ENCODE measurements at regions not wholly inside any gene's neighbourhood (a gene's known extent, or its start where the extent isn't known, plus 50 kb on each side); places are given as distances from the start of the nearest gene placed in this dataset.

DNA sequence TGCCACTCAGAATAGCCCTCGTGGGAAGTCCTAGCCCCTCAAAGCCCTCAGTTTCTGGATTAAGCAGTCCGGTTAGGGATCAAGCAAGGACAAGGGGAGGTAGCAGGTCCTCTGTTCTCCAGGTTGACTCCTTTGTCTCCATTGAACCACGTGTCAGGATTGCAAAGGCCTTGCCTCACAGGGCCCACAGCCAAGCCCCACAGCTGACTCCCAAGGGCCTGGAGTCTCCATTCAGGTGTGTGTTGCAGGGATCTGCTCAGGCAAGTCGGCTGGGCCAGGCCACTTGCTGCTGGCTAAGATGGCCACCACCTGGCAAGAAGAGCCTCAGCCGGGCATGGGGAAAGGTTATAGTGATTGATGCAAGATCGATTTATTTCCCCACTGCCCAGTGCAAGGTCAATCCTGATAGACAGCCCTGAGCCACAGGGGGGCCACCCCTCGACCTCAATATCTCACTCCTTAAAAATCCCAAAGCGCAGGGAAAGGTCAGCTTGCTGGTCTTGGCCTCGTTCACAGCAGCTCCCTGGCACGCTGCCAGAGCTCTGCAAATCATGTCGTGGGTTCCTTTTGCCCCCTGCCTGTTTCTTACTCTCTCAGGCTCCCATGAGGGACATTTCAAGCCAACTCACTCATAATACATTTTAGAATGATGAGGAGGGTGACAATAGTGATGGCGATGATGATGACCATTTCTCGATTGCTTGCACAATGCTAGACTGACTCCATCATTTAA, 75.9 kb downstream of the EDN3 start:
- no peak for DNase-seq

- DNase-seq: no peak
Observed at GRCh38 chr20:59376998-59377397, 76.6 kb downstream of the EDN3 start.

DNA sequence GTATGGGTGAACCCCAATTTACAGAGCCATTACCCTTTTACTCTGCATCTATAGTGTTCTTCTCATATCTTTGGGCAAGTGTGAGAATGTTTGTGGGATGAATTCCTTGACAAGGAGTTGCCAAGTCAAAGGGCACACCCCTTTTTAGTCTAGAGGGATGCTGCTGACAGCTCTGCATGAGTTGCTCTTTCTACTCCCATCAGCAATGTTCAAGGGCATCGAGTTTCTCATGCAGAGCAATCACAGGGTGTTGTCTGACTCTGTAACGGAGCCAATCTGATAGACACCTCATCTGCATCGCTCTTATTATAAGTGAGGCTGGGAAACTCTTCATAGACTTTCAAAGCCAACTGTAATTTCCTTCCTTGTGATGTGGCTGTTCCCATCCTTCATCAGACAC, 77.4 kb downstream of the EDN3 start:
- DNase-seq: no peak

GRCh38 chr20:59378396-59378795, 78.0 kb downstream of the EDN3 start:
- no peak for DNase-seq

GRCh38 chr20:59378966-59379365, 78.6 kb downstream of the EDN3 start:
- no peak for DNase-seq

- no peak for DNase-seq
Observed at GRCh38 chr20:59381689-59382088, 81.3 kb downstream of the EDN3 start.

DNA sequence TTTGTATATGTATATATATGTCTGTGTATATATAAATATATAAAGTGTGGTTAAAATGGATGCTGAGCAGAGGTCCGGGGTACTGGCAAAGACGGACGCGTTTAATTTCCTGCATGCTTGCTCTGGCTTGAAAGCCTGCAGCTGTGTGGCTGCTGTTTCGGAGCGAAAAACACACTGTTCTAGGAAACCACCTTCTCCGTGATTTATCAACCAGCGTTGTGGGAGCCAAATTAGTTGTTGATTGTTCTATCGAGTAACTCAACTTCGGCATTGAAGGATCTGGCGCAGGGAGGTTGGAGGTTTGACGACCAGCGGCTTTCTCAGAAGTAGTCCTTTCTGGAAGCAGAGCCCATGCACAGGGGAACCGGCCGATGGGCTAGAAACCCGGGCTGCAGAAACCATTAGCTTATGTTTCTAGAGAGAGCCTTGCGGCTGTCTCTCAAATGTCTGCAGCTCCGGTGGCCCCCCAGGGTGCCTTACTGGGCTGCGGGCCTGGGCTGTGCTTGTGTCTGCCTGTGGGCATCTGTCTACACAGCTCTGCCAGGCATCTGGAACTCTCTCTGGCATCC, 81.8 kb downstream of the EDN3 start:
- no peak for DNase-seq

- no peak for DNase-seq
Observed at GRCh38 chr20:59382907-59383306, 82.5 kb downstream of the EDN3 start.

GRCh38 chr20:59385038-59385437, 84.6 kb downstream of the EDN3 start:
- DNase-seq: no peak

GRCh38 chr20:59385480-59385879, 85.1 kb downstream of the EDN3 start:
- DNase-seq: no peak

- no peak for DNase-seq
Observed at GRCh38 chr20:59386809-59387208, 86.4 kb downstream of the EDN3 start.

DNA sequence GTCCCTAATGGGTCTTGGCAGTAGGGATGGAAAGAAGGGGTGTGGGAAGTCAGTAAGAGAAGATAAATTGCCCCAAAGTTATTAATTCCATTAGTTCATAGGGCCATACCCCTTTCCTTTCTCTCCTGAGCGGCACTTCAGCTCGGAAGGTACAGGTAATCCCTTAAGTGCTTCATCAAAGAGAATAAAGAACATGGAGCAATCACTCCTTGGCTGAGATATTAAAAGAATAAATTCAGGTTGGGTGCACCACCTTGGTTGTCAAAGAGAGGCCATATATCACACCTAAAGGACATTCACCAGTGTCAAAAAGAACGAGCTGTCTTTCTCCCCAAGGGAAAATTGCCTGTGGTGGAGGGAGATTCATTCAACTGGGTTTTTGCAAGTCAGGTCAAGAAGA, 87.5 kb downstream of the EDN3 start:
- DNase-seq: no peak

DNA sequence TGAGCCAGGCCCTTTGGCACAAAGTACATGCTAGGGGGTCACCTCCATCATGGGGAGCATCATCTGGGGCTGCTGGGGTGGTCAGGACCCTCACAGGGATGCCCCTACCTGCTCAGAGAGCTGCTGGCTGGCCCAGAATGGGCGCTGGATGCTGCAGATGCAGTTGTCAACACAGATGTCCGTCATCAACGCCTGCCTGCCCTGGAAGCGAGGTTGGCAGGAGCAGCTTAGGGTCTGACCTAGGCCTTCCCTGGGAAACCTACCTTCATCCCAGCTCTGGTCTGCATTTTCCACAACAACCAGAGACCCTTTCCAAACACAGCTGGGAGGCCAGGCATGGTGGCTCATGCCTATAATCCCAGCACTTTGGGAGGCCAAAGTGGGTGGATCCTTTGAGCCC, 88.0 kb downstream of the EDN3 start:
- DNase-seq: no peak

GRCh38 chr20:59390437-59390836, 90.0 kb downstream of the EDN3 start:
- DNase-seq: no peak

- no peak for DNase-seq
Observed at GRCh38 chr20:59391975-59392374, 91.6 kb downstream of the EDN3 start.

DNA sequence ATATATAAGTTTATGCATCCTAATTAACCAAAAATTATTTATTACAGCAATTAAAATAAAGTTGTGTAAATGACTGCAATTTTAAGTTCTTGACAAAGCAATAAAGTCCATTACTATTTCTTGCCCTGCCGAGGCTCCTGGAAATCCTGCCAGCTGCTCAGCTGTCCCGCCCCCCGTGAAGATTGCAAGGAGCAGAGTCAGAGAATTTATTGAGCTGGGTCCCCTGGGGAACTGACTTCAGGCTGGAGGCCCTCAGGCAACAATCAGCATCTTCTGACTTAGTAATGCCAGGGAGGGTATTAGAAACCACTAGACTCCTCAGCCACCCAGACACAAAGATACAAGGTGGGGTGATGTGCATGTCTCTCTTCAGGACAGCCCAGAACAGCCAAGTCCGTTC, 92.3 kb downstream of the EDN3 start:
- DNase-seq: no peak

DNA sequence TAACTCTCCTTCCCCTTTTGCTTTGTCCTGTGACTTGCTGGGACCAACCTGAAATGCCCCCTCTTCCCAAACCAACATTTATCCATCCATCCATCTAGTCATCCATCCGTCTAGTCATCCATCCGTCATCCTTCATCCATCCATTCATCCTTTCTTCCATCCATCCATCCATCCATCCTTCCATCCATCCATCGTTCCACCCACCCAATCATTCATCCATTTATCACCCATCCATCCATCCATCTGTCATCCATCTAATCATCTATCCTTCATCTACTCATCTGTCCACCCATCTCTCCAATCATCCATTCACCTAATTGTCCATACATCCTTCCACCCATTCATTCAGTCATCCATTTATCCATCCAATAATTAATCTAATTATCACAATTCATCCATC, 92.7 kb downstream of the EDN3 start:
- no peak for DNase-seq

- no peak for DNase-seq
Observed at GRCh38 chr20:59395729-59396128, 95.3 kb downstream of the EDN3 start.

- DNase-seq: no peak
Observed at GRCh38 chr20:59398537-59399205, 98.3 kb downstream of the EDN3 start.

DNA sequence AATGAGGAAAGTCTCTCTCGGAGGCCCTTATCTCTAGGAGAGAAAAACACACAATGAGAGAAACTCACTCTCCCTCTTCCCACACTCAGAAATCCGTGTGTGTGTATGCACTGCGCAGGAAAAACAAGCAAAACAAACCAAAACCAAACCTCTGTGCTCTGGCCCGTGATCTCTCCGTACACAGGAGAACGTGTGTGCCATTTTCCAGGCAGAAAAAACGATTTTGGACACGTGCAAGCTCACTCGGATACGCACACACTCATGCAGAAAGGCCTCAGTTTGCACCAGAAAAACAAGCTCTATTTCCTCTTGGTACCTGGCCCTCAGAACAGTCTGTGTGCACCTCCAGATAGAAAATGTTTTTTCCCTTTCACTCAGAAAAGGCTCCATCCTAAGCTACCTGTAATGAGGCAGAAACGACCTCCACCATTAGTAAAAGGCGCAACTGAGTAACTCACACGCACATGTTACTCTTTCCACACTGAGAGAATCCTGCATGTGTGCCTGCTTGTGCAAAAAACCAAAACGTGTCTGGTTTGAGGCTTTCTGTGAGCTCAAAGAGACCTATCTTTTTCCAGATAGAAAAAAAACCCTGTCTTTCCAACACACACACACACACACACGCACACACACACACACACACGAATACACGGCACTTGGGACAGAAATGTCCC, 99.2 kb downstream of the EDN3 start:
- DNase-seq: no peak

DNA sequence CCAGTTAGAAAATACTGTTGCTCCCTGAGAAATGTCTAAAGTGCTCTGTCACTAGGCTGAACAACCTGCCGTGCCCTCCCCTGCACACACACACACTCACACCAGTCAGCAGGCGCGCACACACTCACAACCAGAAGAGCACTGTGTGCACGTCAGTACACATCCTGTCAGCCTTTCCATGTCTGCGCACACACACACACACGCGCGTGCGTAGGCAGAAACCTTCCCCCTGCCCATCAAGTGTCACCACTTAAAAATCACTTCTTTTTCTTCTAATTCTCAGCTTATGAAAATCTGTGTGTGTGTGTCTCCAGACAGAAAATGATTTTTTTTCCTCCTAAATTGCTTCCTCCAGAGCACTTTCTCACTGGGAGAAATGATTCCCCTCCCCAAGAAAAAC, 100.3 kb downstream of the EDN3 start:
- DNase-seq: no peak

- DNase-seq: no peak
Observed at GRCh38 chr20:59402681-59403080, 102.3 kb downstream of the EDN3 start.

DNA sequence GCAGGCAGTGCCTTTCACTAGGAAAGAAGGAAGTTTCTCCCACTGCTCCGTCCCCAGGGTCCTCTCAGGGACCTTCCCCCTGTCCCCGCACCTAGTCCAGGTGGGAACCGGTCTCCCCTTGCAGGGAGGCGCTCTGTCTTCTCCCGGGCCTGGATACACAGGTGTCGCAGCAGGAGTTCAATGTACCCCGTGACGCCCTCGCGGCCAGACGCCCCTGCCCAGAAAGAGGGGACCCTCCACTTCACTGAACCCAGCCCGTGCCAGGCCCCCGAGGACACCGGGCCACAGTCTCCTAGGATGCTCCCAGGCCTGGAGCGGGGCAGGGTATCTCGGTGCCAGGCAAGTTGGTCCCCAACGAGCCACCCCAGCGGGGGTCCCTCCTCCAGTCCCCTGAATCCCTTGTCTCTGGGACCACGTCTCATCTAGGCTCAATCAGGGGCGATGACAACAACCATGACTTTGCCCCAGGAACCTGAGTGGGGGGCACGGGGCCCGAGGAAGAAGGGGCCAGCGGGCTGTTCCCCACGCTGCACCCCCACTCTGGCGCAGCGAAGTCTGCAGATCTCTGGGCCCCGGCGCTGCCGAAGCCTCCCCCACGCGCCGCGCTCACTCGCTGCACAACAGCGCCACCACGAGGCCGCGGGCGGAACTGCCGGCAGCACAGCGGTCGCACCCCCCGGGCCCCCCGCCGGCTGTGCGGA, 103.0 kb downstream of the EDN3 start:
- DNase-seq: peak; percentile 63
